ENCODE measurements at regions not wholly inside any gene's neighbourhood (a gene's known extent, or its start where the extent isn't known, plus 50 kb on each side); places are given as distances from the start of the nearest gene placed in this dataset.

DNA sequence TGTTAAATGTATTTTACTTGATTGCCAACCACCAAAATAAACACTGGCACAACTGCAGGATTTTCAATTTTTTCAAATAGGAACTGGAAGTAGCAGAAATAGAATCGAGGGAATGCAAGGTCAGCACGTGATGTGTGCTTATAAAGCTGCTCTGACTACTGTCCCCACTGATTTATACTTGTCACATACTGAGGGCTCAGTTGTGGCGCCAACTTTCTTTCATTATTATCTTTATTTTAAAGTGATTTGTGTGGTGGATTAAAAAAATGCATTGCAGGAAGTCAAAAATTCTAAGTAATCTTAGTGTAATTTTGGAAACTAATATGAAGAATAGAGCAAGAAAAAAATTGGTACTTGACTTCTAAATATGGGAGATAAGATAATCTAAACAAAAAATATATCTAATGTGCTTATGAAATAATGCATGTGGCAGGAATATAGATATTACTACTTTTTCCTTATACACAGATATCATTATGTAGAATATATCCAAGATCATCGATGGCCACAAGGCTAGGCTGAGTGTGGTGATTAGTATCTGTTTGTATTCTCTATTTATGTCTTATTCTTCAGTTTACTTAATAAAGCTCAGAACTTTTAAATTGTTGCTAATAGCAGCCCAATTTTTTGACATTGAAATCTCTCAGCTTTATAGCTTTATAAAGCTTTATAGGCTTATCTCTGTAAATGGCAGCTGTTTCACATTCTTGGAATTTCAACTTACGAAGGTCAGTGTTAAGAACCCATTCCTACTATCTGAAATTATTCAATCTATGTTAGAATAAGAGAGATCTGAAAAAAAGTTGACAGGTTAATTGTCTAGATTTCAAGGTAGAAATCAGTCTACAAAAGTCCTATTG, 404.5 kb upstream of the ADAMTS5 start:
- TF ChIP-seq, protein P1, sequence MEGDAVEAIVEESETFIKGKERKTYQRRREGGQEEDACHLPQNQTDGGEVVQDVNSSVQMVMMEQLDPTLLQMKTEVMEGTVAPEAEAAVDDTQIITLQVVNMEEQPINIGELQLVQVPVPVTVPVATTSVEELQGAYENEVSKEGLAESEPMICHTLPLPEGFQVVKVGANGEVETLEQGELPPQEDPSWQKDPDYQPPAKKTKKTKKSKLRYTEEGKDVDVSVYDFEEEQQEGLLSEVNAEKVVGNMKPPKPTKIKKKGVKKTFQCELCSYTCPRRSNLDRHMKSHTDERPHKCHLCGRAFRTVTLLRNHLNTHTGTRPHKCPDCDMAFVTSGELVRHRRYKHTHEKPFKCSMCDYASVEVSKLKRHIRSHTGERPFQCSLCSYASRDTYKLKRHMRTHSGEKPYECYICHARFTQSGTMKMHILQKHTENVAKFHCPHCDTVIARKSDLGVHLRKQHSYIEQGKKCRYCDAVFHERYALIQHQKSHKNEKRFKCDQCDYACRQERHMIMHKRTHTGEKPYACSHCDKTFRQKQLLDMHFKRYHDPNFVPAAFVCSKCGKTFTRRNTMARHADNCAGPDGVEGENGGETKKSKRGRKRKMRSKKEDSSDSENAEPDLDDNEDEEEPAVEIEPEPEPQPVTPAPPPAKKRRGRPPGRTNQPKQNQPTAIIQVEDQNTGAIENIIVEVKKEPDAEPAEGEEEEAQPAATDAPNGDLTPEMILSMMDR (IDR thresholded peaks at IDR 0.05; ENCODE audit: unreplicated experiment in 3 of 3), result no peak
- Mint-ChIP-seq H3K9me3 (no peaks in the 10 kb centered on the region), H3K27me3 (ENCODE audit: low read depth) (no peaks in the 10 kb centered on the region), H3K27ac (peak overlapping the region; percentile 68 to 83 (median 82)), H3K36me3 (ENCODE audit: low read depth) (no peaks in the 10 kb centered on the region), H3K4me1 (peaks cover 20% of the 10 kb centered on the region), H3K4me3 (no peak overlapping the region)

DNA sequence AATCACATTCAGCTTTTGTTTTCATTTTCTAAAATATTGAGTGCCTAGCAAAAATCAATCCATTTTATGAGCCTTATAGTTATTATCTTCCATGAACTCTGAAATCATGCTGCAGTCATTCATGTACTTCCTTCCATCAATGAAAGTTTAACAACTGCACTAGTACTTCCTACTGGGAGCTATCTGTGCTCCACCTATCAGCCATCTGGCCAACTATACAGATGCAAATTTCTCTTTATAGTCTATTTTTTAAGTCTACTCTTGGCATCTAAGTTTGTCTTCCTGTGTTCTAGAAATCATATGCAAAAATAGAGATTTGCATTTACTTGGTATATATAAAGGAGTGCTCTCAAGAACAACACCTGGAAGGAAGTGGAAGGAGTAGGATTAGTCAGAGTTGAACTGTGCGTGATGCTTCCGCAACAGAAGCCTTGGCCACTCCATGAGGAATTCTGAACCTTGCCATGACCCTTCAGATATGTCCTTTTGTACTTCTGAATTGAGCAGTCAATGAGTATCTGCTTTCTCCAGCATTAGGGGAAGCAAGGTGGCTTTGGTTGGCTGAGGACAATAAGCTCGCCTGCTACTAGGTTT, 403.2 kb upstream of the ADAMTS5 start:
- no peaks in the 10 kb centered on the region for H3K36me3 Mint-ChIP-seq (ENCODE audit: low read depth)

DNA sequence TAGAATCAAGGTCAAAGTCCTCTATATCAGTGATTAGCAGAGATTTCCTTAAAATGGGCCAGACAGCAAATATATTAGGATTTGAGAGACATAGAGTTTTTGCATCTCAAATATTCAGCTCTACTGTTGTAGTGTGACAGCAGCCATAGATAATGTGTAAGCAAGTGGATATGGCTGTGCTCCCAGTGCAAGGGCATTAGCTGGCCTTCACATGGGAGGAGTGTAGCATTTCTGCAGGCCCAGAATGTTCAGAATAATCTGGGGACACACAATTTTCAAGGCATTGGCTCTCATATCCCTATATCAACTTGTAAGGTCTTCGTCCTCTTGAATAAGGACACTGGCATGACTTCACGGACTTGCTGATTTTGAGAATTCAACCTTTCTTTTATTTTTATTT, 402.3 kb upstream of the ADAMTS5 start:
- no peak overlapping the region for H3K4me3 Mint-ChIP-seq
- H3K9me3 Mint-ChIP-seq, result no peaks in the 10 kb centered on the region
- H3K27ac Mint-ChIP-seq, result no peak overlapping the region
- TF ChIP-seq, protein P1 (IDR thresholded peaks at IDR 0.05; ENCODE audit: unreplicated experiment in 3 of 3), result no peak
- H3K36me3 Mint-ChIP-seq (ENCODE audit: low read depth), result no peaks in the 10 kb centered on the region
- no peaks in the 10 kb centered on the region for H3K27me3 Mint-ChIP-seq (ENCODE audit: low read depth)
- H3K4me1 Mint-ChIP-seq, result peaks cover 20% of the 10 kb centered on the region

More for the DNA sequence above, 403.2 kb upstream of the ADAMTS5 start:
- Mint-ChIP-seq H3K27me3 (ENCODE audit: low read depth) (no peaks in the 10 kb centered on the region), H3K9me3 (no peaks in the 10 kb centered on the region), H3K4me1 (peaks cover 20% of the 10 kb centered on the region), H3K27ac (peak overlapping the region in 1 of 3 experiments; percentile 18), H3K4me3 (no peak overlapping the region)
- TF ChIP-seq, protein P1 (IDR thresholded peaks at IDR 0.05; ENCODE audit: unreplicated experiment in 3 of 3), result no peak

DNA sequence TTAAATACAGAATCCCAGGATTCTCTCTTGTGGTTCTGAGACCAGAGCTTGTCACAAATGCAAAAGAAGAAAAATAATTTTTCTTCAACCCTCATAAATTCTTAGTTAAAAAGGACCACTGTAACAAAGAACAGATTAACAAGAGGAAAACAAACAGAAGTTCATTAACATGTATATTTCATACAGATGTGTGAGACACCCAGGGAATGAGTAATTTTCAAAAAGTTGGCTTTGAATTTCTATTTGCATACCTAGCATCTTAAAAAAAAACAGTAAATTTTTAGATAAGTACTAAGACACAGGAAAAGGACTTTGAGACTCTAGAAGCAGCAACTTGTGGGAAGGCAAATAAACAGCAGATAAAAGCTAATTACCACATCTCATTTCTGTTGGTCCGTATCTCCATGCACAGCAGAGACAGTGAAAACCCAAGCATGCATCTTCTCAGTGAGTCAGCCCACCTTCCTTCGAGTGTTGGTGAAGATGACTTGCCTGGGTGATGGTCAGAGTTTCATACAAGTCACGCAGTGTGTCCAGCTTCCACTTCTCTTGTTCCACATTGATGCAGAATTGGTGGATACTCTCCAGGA, 399.9 kb upstream of the ADAMTS5 start:
- no peaks in the 10 kb centered on the region for H3K9me3 Mint-ChIP-seq
- H3K27ac Mint-ChIP-seq, result peak overlapping the region in 1 of 3 experiments; percentile 61
- no peak overlapping the region for H3K4me3 Mint-ChIP-seq
- H3K4me1 Mint-ChIP-seq, result peaks cover 15% of the 10 kb centered on the region
- H3K36me3 Mint-ChIP-seq (ENCODE audit: low read depth), result no peaks in the 10 kb centered on the region
- TF ChIP-seq, protein P1 (IDR thresholded peaks at IDR 0.05; ENCODE audit: unreplicated experiment in 3 of 3), result no peak
- H3K27me3 Mint-ChIP-seq (ENCODE audit: low read depth), result no peaks in the 10 kb centered on the region

DNA sequence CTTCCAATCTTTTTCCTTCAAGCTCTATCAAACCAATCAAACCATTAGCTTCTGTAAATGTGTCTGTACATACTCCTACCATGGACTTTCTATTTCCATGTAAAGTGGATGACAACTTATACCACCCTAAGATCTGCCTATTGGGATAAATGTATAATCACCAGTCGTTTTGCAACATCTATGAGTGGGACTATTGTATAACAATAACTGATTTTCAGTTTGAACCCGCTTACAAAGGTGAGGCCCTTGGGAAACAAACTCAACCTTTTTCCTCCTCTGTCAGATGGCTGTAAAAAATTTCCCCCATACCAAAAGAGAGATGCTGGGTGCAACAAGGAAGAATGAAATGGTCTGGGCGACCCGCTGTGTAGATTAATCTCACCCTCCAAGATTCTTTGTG, 399.1 kb upstream of the ADAMTS5 start:
- H3K27ac Mint-ChIP-seq, result peak overlapping the region in 1 of 3 experiments; percentile 61
- H3K9me3 Mint-ChIP-seq, result no peaks in the 10 kb centered on the region
- H3K27me3 Mint-ChIP-seq (ENCODE audit: low read depth), result no peaks in the 10 kb centered on the region
- TF ChIP-seq, protein P1 (IDR thresholded peaks at IDR 0.05; ENCODE audit: unreplicated experiment in 3 of 3), result no peak
- peaks cover 8% of the 10 kb centered on the region for H3K4me1 Mint-ChIP-seq
- H3K36me3 Mint-ChIP-seq (ENCODE audit: low read depth), result no peaks in the 10 kb centered on the region
- no peak overlapping the region for H3K4me3 Mint-ChIP-seq

Measured in nephron (organoid).